ENCODE measurements at regions not wholly inside any gene's neighbourhood (a gene's known extent, or its start where the extent isn't known, plus 50 kb on each side); places are given as distances from the start of the nearest gene placed in this dataset.

GRCh38 chr12:91483471-91483985 is 300.9 kb upstream of the DCN start:
- no peak for TF ChIP-seq POLR2A (IDR thresholded peaks at IDR 0.05; ENCODE audit: low read depth, low read length)
- no peak for TF ChIP-seq TAF1 (IDR thresholded peaks at IDR 0.05; ENCODE audit: low read depth, low read length)
- no peak for TF ChIP-seq POU2F2 (IDR thresholded peaks at IDR 0.05; ENCODE audit: low read depth, low read length)
- TF ChIP-seq POLR2AphosphoS5 (IDR thresholded peaks at IDR 0.05; ENCODE audit: low read depth, low read length): no peak
- TF ChIP-seq SPI1 (IDR thresholded peaks at IDR 0.05; ENCODE audit: low read depth, low read length): no peak
- TF ChIP-seq PAX5 (IDR thresholded peaks at IDR 0.05; ENCODE audit: insufficient read depth, low read length, severe bottlenecking): no peak

Data from GM12891 (cell line).